LoVo (cell line): ENCODE measurements at regions not wholly inside any gene's neighbourhood (a gene's known extent, or its start where the extent isn't known, plus 50 kb on each side); places are given as distances from the start of the nearest gene placed in this dataset.
"Not testable (repeated sequence)": the region's sequence is repeated elsewhere in the genome, so short reads cannot be mapped to it uniquely, and the experiment has no call there.

ENCODE experiments used
- DNase-seq: peaks from one replicate; pipeline ENCODE4 v3.0.0-alpha.2; 2016; ENCODE audit warnings: low spot score

DNA sequence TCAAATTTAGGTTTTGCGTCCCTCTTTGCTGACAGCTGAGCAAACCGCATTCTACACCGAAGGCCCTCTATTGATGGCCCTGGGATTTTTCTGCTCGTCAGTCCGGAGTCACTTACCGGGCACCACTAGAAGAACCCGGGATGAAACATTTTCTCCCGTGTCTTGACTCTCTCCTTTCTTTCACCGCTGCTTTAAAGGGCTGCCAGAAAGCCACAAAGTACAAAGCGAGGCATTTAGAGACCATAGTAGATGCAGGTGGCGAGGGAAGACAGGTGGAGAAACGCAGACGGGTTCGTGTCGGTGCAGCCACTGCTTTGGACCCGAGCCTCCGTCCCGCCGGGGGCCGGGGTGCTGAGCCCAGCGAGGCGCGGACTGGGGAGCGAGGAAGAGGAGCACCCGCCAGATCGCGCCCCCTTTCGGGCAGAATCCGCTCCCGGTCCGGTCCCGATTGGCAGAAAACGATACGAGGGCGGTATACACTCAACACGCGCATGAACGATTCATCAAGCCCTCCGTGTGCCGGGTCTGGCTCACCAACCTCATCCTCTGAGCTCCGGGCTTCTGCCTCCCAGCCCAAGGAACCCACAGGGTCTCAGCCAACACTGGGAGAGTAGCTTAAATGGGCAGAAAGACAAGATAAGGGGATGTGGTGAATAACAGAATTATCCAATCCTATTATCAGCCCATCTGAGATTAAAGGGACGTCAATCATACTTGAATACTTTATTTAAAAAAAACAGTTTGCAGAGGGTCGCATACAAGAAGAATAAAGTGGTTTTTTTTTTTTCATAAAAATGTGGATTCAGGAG is 84.9 kb downstream of the TRIM27 start:
- peak; percentile 92 for DNase-seq

- no peak for DNase-seq
Measured at GRCh38 chr6:28839443-28840120, 84.2 kb downstream of the TRIM27 start.

DNA sequence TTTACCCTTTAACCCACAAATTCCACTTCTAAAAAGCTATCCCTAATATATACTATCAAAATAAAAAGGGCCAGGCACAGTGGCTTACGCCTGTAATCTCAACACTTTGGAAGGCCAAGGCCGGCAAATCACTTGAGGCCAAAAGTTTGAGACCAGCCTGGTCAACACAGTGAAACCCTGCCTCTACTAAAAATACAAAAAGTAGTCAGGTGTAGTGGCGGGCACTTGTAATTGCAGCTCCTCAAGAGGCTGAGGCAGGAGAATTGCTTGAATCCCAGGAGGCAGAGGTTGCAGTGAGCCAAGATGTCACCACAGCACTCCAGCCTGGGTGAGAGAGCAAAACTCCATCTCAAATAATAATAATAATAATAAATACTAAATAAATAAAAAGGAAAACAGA is 82.5 kb downstream of the TRIM27 start:
- DNase-seq, result peak; percentile 9

- not testable (repeated sequence) for DNase-seq
Measured at GRCh38 chr6:28848756-28849155, 75.0 kb downstream of the TRIM27 start.
